ENCODE measurements at regions not wholly inside any gene's neighbourhood (a gene's known extent, or its start where the extent isn't known, plus 50 kb on each side); places are given as distances from the start of the nearest gene placed in this dataset.
"Not testable (repeated sequence)": the region's sequence is repeated elsewhere in the genome, so short reads cannot be mapped to it uniquely, and the experiment has no call there.

DNA sequence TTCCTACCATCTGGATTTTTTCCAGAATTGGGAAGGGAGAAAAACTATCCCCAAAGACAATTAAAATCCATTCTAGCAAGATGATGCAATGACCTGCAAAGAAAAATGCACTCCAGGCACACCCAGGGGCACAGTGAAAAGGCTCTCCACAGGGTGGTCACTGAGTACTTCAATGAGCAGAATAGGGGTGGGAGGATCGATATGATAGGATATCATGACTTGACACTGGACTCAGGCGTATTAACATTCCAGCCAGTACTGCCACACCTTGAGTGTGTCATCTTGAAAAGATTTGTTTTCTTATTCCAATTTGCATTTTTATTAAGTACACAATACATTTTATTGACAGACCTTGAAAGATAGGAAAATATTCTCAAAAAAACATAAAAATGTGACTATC lies 132.2 kb downstream of the ZNF37A start:
- Histone ChIP-seq H3K4me1 (ENCODE audit: control insufficient read depth, extremely low read depth, insufficient read depth, low read length) (no peaks in the 10 kb centered on the region), H3K9ac (ENCODE audit: insufficient read depth, low read length) (no peak overlapping the region), H3K79me2 (ENCODE audit: control insufficient read depth, insufficient read depth, low read length) (no peaks in the 10 kb centered on the region), H3K36me3 (ENCODE audit: control insufficient read depth, insufficient read depth, low read length) (no peaks in the 10 kb centered on the region), H4K20me1 (ENCODE audit: control insufficient read depth, extremely low read depth, insufficient read depth, low read length) (no peaks in the 10 kb centered on the region), H3K4me3 (replicated peaks in 1 of 4; ENCODE audit: control extremely low read depth in 1 of 4, insufficient read depth in 1 of 4, low read depth in 3 of 4, low read length in 4 of 4) (no peak overlapping the region), H2AFZ (ENCODE audit: low read length) (no peak overlapping the region), H3K27ac (ENCODE audit: insufficient read depth, low read length) (no peak overlapping the region), H3K27me3 (ENCODE audit: control insufficient read depth, insufficient read depth, low read length) (no peaks in the 10 kb centered on the region), H3K4me2 (ENCODE audit: extremely low read depth, insufficient read depth, low read length) (no peak overlapping the region), H3K9me3 (ENCODE audit: control insufficient read depth, insufficient read depth, low read depth, low read length) (no peaks in the 10 kb centered on the region)
- TF ChIP-seq, protein P1, sequence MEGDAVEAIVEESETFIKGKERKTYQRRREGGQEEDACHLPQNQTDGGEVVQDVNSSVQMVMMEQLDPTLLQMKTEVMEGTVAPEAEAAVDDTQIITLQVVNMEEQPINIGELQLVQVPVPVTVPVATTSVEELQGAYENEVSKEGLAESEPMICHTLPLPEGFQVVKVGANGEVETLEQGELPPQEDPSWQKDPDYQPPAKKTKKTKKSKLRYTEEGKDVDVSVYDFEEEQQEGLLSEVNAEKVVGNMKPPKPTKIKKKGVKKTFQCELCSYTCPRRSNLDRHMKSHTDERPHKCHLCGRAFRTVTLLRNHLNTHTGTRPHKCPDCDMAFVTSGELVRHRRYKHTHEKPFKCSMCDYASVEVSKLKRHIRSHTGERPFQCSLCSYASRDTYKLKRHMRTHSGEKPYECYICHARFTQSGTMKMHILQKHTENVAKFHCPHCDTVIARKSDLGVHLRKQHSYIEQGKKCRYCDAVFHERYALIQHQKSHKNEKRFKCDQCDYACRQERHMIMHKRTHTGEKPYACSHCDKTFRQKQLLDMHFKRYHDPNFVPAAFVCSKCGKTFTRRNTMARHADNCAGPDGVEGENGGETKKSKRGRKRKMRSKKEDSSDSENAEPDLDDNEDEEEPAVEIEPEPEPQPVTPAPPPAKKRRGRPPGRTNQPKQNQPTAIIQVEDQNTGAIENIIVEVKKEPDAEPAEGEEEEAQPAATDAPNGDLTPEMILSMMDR (conservative IDR thresholded peaks at IDR 0.05 in 1 of 2, IDR thresholded peaks at IDR 0.05 in 1 of 2; ENCODE audit: low read depth in 1 of 2, low read length in 2 of 2): no peak
- TF ChIP-seq EZH2 (IDR thresholded peaks at IDR 0.05; ENCODE audit: low read length, missing control alignments): no peak
- no peak for DNase-seq (ENCODE audit: low read depth in 2 of 2)

DNA sequence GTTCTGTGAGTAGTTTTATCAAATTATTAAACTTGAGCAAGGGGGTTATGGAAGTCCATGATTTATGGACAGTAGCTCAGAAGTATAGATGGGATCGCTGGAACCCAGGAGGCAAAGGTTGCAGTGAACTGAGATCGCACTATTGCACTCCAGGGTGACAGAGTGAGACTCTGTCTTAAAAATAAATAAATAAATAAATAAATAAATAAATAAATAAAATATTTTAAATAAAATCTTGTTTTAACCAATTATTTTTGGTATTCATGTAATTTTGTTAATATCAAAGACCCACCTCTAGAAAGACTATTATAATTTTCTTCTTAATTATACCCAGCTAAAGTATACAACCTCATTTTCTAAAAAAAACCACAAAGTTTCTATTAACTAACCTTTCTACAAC lies 134.3 kb downstream of the ZNF37A start:
- no peaks in the 10 kb centered on the region for H3K79me2 ChIP-seq (ENCODE audit: control insufficient read depth, insufficient read depth, low read length)
- H4K20me1 ChIP-seq (ENCODE audit: control insufficient read depth, extremely low read depth, insufficient read depth, low read length): no peaks in the 10 kb centered on the region
- DNase-seq (ENCODE audit: low read depth in 2 of 2): no peak
- H3K9ac ChIP-seq (ENCODE audit: insufficient read depth, low read length): no peak overlapping the region
- no peak overlapping the region for H3K4me2 ChIP-seq (ENCODE audit: extremely low read depth, insufficient read depth, low read length)
- no peaks in the 10 kb centered on the region for H3K4me1 ChIP-seq (ENCODE audit: control insufficient read depth, extremely low read depth, insufficient read depth, low read length)
- H3K27ac ChIP-seq (ENCODE audit: insufficient read depth, low read length): no peak overlapping the region
- H3K4me3 ChIP-seq (replicated peaks in 1 of 4; ENCODE audit: control extremely low read depth in 1 of 4, insufficient read depth in 1 of 4, low read depth in 3 of 4, low read length in 4 of 4): no peak overlapping the region
- H3K9me3 ChIP-seq (ENCODE audit: control insufficient read depth, insufficient read depth, low read depth, low read length): no peaks in the 10 kb centered on the region
- no peaks in the 10 kb centered on the region for H3K36me3 ChIP-seq (ENCODE audit: control insufficient read depth, insufficient read depth, low read length)
- H3K27me3 ChIP-seq (ENCODE audit: control insufficient read depth, insufficient read depth, low read length): no peaks in the 10 kb centered on the region
- no peak for TF ChIP-seq EZH2 (IDR thresholded peaks at IDR 0.05; ENCODE audit: low read length, missing control alignments)
- TF ChIP-seq, protein P1 (conservative IDR thresholded peaks at IDR 0.05 in 1 of 2, IDR thresholded peaks at IDR 0.05 in 1 of 2; ENCODE audit: low read depth in 1 of 2, low read length in 2 of 2): no peak
- no peak overlapping the region for H2AFZ ChIP-seq (ENCODE audit: low read length)

DNA sequence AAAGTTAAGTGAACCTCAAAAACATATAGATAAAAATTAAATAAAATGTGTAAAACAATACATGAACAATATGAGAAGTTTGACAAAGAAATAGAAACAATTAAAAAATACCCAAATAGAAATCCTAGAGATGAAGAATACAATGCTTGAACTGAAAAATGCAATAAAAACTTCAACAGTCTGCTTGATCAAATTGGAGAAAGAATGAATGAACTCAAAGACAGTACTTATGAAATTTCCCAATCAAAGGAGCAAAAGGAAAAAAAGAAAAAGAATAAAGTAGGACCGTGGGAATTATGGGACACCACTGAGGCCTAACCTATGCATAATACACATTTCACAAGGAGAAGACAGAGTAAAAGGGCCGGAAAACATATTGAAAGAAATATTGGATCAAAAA lies 144.3 kb downstream of the ZNF37A start:
- H3K27me3 ChIP-seq (ENCODE audit: control insufficient read depth, insufficient read depth, low read length); DNase-seq (ENCODE audit: low read depth in 2 of 2); H3K27ac ChIP-seq (ENCODE audit: insufficient read depth, low read length); H3K36me3 ChIP-seq (ENCODE audit: control insufficient read depth, insufficient read depth, low read length); H3K4me2 ChIP-seq (ENCODE audit: extremely low read depth, insufficient read depth, low read length); H3K4me1 ChIP-seq (ENCODE audit: control insufficient read depth, extremely low read depth, insufficient read depth, low read length); H3K79me2 ChIP-seq (ENCODE audit: control insufficient read depth, insufficient read depth, low read length); H3K4me3 ChIP-seq (replicated peaks in 1 of 4; ENCODE audit: control extremely low read depth in 1 of 4, insufficient read depth in 1 of 4, low read depth in 3 of 4, low read length in 4 of 4); H3K9ac ChIP-seq (ENCODE audit: insufficient read depth, low read length); H2AFZ ChIP-seq (ENCODE audit: low read length); H4K20me1 ChIP-seq (ENCODE audit: control insufficient read depth, extremely low read depth, insufficient read depth, low read length); H3K9me3 ChIP-seq (ENCODE audit: control insufficient read depth, insufficient read depth, low read depth, low read length): not testable (repeated sequence)

DNA sequence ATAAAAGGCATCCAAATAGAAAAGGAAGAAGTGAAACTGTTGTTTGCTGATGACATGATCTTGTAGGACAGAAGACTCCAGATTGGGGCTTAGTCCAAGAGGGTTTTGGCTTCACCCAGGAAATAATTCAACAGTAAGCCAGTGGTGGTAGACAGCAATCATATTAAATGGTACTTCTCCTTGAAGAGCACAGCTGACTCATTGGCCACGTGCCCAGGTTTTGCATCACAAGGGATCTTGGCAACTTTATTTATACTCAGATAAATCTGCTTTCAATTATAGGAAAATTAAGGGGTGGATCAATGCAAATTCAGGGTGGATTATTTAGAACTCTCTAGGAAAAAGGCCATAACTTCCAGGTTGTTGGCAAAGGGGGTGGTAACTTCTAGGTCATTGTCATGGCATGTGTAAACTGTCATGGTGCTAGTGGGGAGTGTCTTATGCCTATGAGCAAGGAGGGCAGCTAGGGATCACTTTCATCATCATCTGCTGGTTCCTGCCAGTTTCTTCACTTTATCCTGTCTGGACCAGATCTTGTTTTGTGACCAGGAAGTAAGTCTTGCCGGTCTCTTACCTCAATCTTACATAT lies 148.0 kb downstream of the ZNF37A start:
- not testable (repeated sequence) for H3K9ac ChIP-seq (ENCODE audit: insufficient read depth, low read length); H3K27me3 ChIP-seq (ENCODE audit: control insufficient read depth, insufficient read depth, low read length); H3K4me1 ChIP-seq (ENCODE audit: control insufficient read depth, extremely low read depth, insufficient read depth, low read length); H3K9me3 ChIP-seq (ENCODE audit: control insufficient read depth, insufficient read depth, low read depth, low read length); H4K20me1 ChIP-seq (ENCODE audit: control insufficient read depth, extremely low read depth, insufficient read depth, low read length); H3K79me2 ChIP-seq (ENCODE audit: control insufficient read depth, insufficient read depth, low read length); H3K27ac ChIP-seq (ENCODE audit: insufficient read depth, low read length); H3K4me2 ChIP-seq (ENCODE audit: extremely low read depth, insufficient read depth, low read length); H2AFZ ChIP-seq (ENCODE audit: low read length); H3K36me3 ChIP-seq (ENCODE audit: control insufficient read depth, insufficient read depth, low read length); H3K4me3 ChIP-seq (replicated peaks in 1 of 4; ENCODE audit: control extremely low read depth in 1 of 4, insufficient read depth in 1 of 4, low read depth in 3 of 4, low read length in 4 of 4)
- DNase-seq (ENCODE audit: low read depth in 2 of 2): peak; percentile 2 to 7

DNA sequence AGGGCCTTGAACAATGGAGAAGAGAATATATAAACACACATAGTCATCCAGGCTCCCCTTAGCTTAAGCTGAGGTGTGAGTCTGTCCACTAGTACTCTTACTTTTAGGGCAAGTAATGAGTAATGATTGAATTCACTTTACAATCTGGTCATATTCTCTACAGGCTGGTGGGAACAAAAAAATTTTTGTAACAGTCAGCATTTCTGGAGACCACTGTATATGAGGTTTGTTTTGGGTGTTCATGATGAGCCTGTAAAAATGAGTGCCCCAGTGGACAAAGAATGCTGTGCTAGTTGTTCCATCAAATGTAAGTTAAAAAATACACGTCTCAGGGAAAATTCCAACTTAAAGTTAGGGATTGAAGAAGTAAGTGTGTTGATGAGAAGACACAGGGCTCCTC lies 154.0 kb downstream of the ZNF37A start:
- not testable (repeated sequence) for H3K9me3 ChIP-seq (ENCODE audit: control insufficient read depth, insufficient read depth, low read depth, low read length); H3K36me3 ChIP-seq (ENCODE audit: control insufficient read depth, insufficient read depth, low read length); H2AFZ ChIP-seq (ENCODE audit: low read length)

More for the DNA sequence above, 154.0 kb downstream of the ZNF37A start:
- not testable (repeated sequence) for DNase-seq (ENCODE audit: low read depth in 2 of 2); H3K4me3 ChIP-seq (replicated peaks in 1 of 4; ENCODE audit: control extremely low read depth in 1 of 4, insufficient read depth in 1 of 4, low read depth in 3 of 4, low read length in 4 of 4); H3K27me3 ChIP-seq (ENCODE audit: control insufficient read depth, insufficient read depth, low read length); H4K20me1 ChIP-seq (ENCODE audit: control insufficient read depth, extremely low read depth, insufficient read depth, low read length); H3K4me1 ChIP-seq (ENCODE audit: control insufficient read depth, extremely low read depth, insufficient read depth, low read length); H3K79me2 ChIP-seq (ENCODE audit: control insufficient read depth, insufficient read depth, low read length); H3K4me2 ChIP-seq (ENCODE audit: extremely low read depth, insufficient read depth, low read length); H3K9ac ChIP-seq (ENCODE audit: insufficient read depth, low read length); H3K27ac ChIP-seq (ENCODE audit: insufficient read depth, low read length)
